A549 (cell line): ENCODE measurements at regions not wholly inside any gene's neighbourhood (a gene's known extent, or its start where the extent isn't known, plus 50 kb on each side); places are given as distances from the start of the nearest gene placed in this dataset.

ENCODE experiments used
- ATAC-seq, 2 experiments: fragments of 200-7000 bp in 1 of 2; fragments of >200 bp in 1 of 2; cut with Nextera tagmentation in 1 of 2; cut with Tn5 transposase in 1 of 2; 3 replicates each; pipeline versions ENCODE4 v1.8.0 to v1.9.1; 2018 to 2020; ENCODE audit warnings: mild to moderate bottlenecking in 1 of 2, moderate library complexity in 1 of 2
- CTCF ChIA-PET: fragments of 300-600 bp; sonication (Branson Sonifier 250); formaldehyde crosslinking; extraction: SDS; loops from one replicate; lab custom pipeline; 2021; ENCODE audit warnings: antibody characterized with exemption, inconsistent platforms; lab: Yijun Ruan, JAX
- POLR2A ChIA-PET: fragments of 350-600 bp; formaldehyde crosslinking; extraction: SDS; loops from one replicate; lab custom pipeline; 2021; ENCODE audit warnings: antibody characterized with exemption, inconsistent platforms; lab: Yijun Ruan, JAX
- DNase-seq, 2 experiments: peaks; one replicate each; pipeline versions ENCODE4 v3.0.0 to v3.0.0-alpha.2; 2011 to 2016; ENCODE audit warnings: low read depth in 1 of 2, low spot score in 1 of 2
- FAIRE-seq: peaks from 2 replicates; lab custom pipeline; 2011; peaks lifted over from hg19 to GRCh38; lab: Jason Lieb, UNC
- H3K27ac ChIP-seq, 2 experiments: fragments of >200 bp; sonication (Bioruptor Twin); formaldehyde crosslinking; 3 replicates each; pipeline ENCODE4 v1.5.1; 2016 to 2017
- H3K4me1 ChIP-seq: fragments of >200 bp; sonication (Bioruptor Twin); formaldehyde crosslinking; 3 replicates; pipeline ENCODE4 v1.6.1; 2016
- H3K4me2 ChIP-seq: fragments of >200 bp; sonication (Bioruptor Twin); formaldehyde crosslinking; 3 replicates; pipeline ENCODE4 v1.6.1; 2016
- H3K4me3 ChIP-seq: fragments of >200 bp; sonication (Bioruptor Twin); formaldehyde crosslinking; 3 replicates; pipeline ENCODE4 v1.5.1; 2016
- H3K9me3 ChIP-seq: fragments of >200 bp; sonication (Bioruptor Twin); formaldehyde crosslinking; 3 replicates; pipeline ENCODE4 v1.6.1; 2016
- BHLHE40 ChIP-seq: IDR thresholded peaks from 2 replicates; pipeline ENCODE4 v1.6.1; 2012; ENCODE audit warnings: low read depth, low read length, inconsistent platforms
- CEBPB ChIP-seq, 2 experiments: fragments of >200 bp in 1 of 2; sonication (Bioruptor Twin) in 1 of 2; formaldehyde crosslinking in 1 of 2; IDR thresholded peaks; 2 replicates each; pipeline ENCODE4 v1.6.1; 2012 to 2016
- EP300 ChIP-seq, 2 experiments: fragments of >200 bp; sonication (Bioruptor Twin); formaldehyde crosslinking; IDR thresholded peaks; 2 replicates in 1 of 2; 3 replicates in 1 of 2; pipeline ENCODE4 v1.6.1; 2016 to 2017
- HDAC2 ChIP-seq: fragments of 200-600 bp; sonication (generic); IDR thresholded peaks from 2 replicates; pipeline ENCODE4 v1.6.1; 2016
- HEYL ChIP-seq: fragments of 250-450 bp; sonication (Bioruptor Pico); IDR thresholded peaks from 2 replicates; pipeline ENCODE4 v1.8.0; 2021; ENCODE audit warnings: mild to moderate bottlenecking, moderate library complexity
- HOXB13 ChIP-seq: fragments of 250-450 bp; sonication (Bioruptor Pico); IDR thresholded peaks from 2 replicates; pipeline ENCODE4 v1.5.0; 2020; ENCODE audit warnings: low read depth, mild to moderate bottlenecking, moderate library complexity
- JUN ChIP-seq, 2 experiments: fragments of >200 bp; sonication (Bioruptor Twin); formaldehyde crosslinking; IDR thresholded peaks; 2 replicates in 1 of 2; 3 replicates in 1 of 2; pipeline ENCODE4 v1.6.1; 2016 to 2017
- JUNB ChIP-seq: fragments of >200 bp; sonication (Bioruptor Twin); formaldehyde crosslinking; IDR thresholded peaks from 2 replicates; pipeline ENCODE4 v1.6.1; 2016
- NFE2L2 ChIP-seq: fragments of 150-350 bp; conservative IDR thresholded peaks from 2 replicates; pipeline ENCODE4 v1.6.1; 2014; ENCODE audit warnings: low read length
- POLR2AphosphoS2 ChIP-seq: conservative IDR thresholded peaks from 2 replicates; pipeline ENCODE4 v1.6.1; 2012; ENCODE audit warnings: low read length, improper control_type of control experiment, inconsistent platforms
- RARB ChIP-seq: fragments of 250-450 bp; sonication (Bioruptor Pico); IDR thresholded peaks from 2 replicates; pipeline ENCODE4 v1.8.0; 2021; ENCODE audit warnings: mild to moderate bottlenecking, moderate library complexity
- TFCP2L1 ChIP-seq: fragments of 250-450 bp; sonication (Bioruptor Pico); IDR thresholded peaks from 2 replicates; pipeline ENCODE4 v1.5.0; 2021; ENCODE audit warnings: mild to moderate bottlenecking
- TP53 ChIP-seq: fragments of 250-450 bp; sonication (Bioruptor Pico); IDR thresholded peaks from 2 replicates; pipeline ENCODE4 v1.5.0; 2021; ENCODE audit warnings: mild to moderate bottlenecking, moderate library complexity
- ZSCAN20 ChIP-seq: fragments of 250-450 bp; sonication (Bioruptor Pico); IDR thresholded peaks from 2 replicates; pipeline ENCODE4 v1.8.0; 2022; ENCODE audit warnings: mild to moderate bottlenecking, moderate library complexity
- WGBS: methylation state at CpG from one replicate; pipeline ENCODE4 v1.1.6; 2017; ENCODE audit errors: missing lambda C conversion rate; 5-methylcytosine and 5-hydroxymethylcytosine counted together
- TF ChIP-seq, protein P1 (sequence below): IDR thresholded peaks from 2 replicates; pipeline ENCODE4 v1.6.1; 2012
- TF ChIP-seq, protein P2 (sequence below): fragments of 450-650 bp; IDR thresholded peaks from 2 replicates; pipeline ENCODE4 v1.6.1; 2014; ENCODE audit warnings: antibody characterized with exemption
- TF ChIP-seq, protein P3 (sequence below): fragments of 200-600 bp; sonication (generic); IDR thresholded peaks from 2 replicates; pipeline ENCODE4 v1.6.1; 2016; ENCODE audit warnings: antibody characterized with exemption, mild to moderate bottlenecking, moderate library complexity
- TF ChIP-seq, protein P4 (sequence below): fragments of >200 bp; sonication (Bioruptor Twin); formaldehyde crosslinking; IDR thresholded peaks from 3 replicates; pipeline ENCODE4 v1.6.1; 2016

DNA sequence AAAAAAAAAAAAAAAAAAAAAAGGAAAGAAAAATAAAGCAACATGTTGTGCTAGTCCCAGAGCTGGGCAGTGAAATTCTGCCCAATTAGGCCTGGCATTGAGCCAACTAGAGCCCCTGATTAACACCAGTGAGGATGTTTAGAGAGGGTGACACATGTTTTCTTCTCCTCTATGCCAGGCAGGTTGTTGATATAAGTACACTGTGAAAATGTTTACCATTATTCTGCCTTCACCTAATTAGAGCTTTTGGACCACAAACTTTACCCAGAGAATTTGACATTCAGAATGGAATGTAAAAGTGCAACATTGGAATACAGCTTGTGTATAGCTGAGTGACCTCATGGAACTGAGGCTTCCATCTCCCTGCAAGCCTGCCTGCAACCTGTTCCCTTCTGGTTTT, 62.0 kb upstream of the EPCAM start:
- Histone ChIP-seq H3K4me2 (no peak overlapping the region), H3K27ac (peak overlapping the region; percentile 78 to 83; a peak in 2 of 6 replicates), H3K9me3 (no peaks in the 10 kb centered on the region), H3K4me3 (no peak overlapping the region), H3K4me1 (peaks cover 79% of the 10 kb centered on the region)
- TF ChIP-seq HEYL (CRISPR knock-in tag) (no peak), TP53 (CRISPR knock-in tag) (no peak)
- FAIRE-seq = no peak
- CTCF ChIA-PET = interaction anchor here (0.7 to 9.8 kb wide), 7 partner anchors 8 to 124 kb away, joined by 3 to 113 read pairs (median 3); no protein-coding TSS in a partner anchor
- POLR2A ChIA-PET = no interaction called here
- DNase-seq = no peak
- no peak for ATAC-seq

DNA sequence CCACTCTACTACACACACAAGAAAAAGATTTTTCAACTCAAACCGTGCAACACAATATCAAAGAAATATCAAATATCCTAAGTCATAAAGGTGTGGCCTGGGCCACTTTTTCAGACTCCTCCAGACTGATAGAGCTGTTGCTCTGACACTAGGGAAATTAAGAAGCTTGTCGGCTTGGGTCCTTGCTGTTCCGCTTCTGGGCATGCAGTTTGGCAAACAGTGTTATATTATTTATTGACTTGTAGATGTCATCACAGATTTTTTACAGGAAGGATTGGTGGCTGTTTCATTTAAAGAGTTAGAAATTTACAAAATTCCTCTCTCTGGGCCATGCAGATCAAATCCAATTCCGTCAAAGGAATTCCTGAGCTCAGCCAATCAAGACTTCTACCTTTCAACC, 64.5 kb upstream of the EPCAM start:
- no peak overlapping the region for H3K4me3 ChIP-seq
- no peak for FAIRE-seq
- 37% methylated on average over 4 of the region's 4 CpGs for WGBS
- TF ChIP-seq HDAC2 (no peak), TP53 (CRISPR knock-in tag) (no peak), HOXB13 (no peak), JUN (IDR thresholded peaks at IDR 0.05) (no peak), ZSCAN20 (no peak), EP300 (IDR thresholded peaks at IDR 0.05) (no peak)
- TF ChIP-seq, protein P1, sequence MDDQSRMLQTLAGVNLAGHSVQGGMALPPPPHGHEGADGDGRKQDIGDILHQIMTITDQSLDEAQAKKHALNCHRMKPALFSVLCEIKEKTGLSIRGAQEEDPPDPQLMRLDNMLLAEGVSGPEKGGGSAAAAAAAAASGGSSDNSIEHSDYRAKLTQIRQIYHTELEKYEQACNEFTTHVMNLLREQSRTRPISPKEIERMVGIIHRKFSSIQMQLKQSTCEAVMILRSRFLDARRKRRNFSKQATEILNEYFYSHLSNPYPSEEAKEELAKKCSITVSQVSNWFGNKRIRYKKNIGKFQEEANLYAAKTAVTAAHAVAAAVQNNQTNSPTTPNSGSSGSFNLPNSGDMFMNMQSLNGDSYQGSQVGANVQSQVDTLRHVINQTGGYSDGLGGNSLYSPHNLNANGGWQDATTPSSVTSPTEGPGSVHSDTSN = no peak
- no peak for ATAC-seq
- H3K4me2 ChIP-seq = peak overlapping the region; percentile 46
- H3K9me3 ChIP-seq = no peaks in the 10 kb centered on the region
- DNase-seq = no peak
- peak overlapping the region; percentile 57 to 62; a peak in 4 of 6 replicates for H3K27ac ChIP-seq
- CTCF ChIA-PET = interaction anchor here (1.5 to 6.5 kb wide), 4 partner anchors 9 to 33 kb away, joined by 3 to 32 read pairs (median 5); no protein-coding TSS in a partner anchor
- POLR2A ChIA-PET = no interaction called here
- peaks cover 70% of the 10 kb centered on the region for H3K4me1 ChIP-seq

DNA sequence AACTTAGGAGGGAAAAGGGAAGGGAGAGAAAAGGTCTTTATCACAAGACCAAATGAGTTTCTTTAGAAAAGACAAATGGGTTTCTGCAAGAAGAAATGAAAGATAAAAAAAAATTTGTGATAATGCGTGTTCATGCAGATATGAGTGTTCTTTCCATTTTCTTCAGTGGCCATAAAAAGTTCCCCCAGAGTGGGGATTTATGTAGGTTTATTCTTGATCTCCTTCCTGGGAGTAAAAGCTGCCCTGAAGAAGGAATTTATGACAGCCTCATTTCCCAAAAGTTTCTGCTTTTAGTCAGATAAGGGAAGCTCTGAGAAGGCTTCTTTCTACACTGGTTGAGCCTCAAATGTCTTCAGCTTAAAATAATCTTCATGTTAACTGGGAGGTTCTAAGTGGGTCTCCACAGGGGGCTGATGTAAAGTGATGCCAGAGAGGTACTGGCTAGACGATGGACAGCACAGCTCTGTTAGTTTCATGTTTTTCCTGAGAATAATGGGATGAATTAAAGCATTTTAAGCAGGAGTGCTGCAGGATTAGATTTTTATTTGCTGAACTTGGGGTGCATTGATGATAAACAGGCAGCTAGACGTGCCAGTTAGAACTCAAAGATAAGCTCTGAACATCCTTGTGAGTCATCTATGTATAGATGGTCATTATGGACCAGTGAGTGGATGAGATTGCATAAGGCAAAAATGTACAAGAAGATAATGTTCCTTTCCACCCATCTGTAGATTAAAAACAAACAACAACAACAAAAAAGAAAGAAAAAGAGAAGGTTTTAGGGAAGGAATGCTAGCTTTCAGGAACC, 65.6 kb upstream of the EPCAM start:
- ATAC-seq = no peak
- Histone ChIP-seq H3K9me3 (no peaks in the 10 kb centered on the region), H3K27ac (peak overlapping the region; percentile 59 to 62; a peak in 5 of 6 replicates), H3K4me3 (no peak overlapping the region), H3K4me2 (peak overlapping the region; percentile 46), H3K4me1 (peaks cover 68% of the 10 kb centered on the region)
- TF ChIP-seq CEBPB (IDR thresholded peaks at IDR 0.05) (peak in 1 of 2 experiments; percentile 44; a peak in 1 of 4 replicates), JUNB (0 out of 2 replicates have a peak, but pooled peaks have one; percentile 14), TFCP2L1 (CRISPR knock-in tag) (no peak)
- POLR2A ChIA-PET = interaction anchor here (0.7 kb wide), 1 partner anchor 895 kb away, joined by 5 read pairs; no protein-coding TSS in a partner anchor
- CTCF ChIA-PET = interaction anchor here (0.6 to 6.5 kb wide), 9 partner anchors 10 to 849 kb away, joined by 3 to 32 read pairs (median 3); no protein-coding TSS in a partner anchor
- WGBS = 43% methylated on average over 3 of the region's 3 CpGs
- no peak for DNase-seq
- no peak for FAIRE-seq

DNA sequence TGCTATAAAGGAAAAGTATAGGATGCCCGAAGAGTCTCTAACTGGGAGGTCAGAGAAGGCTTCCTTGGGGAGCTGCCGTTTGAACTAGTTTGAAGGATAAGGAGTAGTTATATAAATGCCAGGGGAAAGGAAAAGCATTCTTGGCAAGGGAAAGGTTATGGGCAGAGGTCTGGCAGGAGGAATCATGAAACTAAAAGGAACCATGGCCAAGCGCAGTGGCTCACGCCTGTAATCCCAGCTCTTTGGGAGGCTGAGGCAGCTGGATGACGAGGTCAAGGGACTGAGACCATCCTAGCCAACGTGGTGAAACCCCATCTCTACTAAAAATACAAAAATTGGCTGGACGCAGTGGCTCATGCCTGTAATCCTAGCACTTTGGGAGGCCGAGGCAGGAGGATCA, 66.8 kb upstream of the EPCAM start:
- ChIA-PET POLR2A (no interaction called here), CTCF (interaction anchor here (0.8 to 6.5 kb wide), 5 partner anchors 11 to 313 kb away, joined by 3 to 32 read pairs (median 3); no protein-coding TSS in a partner anchor)
- 81% methylated on average over 8 of the region's 8 CpGs for WGBS
- FAIRE-seq (no peak), DNase-seq (no peak), ATAC-seq (no peak)
- Histone ChIP-seq H3K4me3 (no peak overlapping the region), H3K4me1 (peaks cover 58% of the 10 kb centered on the region), H3K4me2 (no peak overlapping the region), H3K27ac (peak overlapping the region; percentile 12 to 72; a peak in 2 of 6 replicates), H3K9me3 (no peaks in the 10 kb centered on the region)
- TF ChIP-seq RARB = no peak
- TF ChIP-seq, protein P2, sequence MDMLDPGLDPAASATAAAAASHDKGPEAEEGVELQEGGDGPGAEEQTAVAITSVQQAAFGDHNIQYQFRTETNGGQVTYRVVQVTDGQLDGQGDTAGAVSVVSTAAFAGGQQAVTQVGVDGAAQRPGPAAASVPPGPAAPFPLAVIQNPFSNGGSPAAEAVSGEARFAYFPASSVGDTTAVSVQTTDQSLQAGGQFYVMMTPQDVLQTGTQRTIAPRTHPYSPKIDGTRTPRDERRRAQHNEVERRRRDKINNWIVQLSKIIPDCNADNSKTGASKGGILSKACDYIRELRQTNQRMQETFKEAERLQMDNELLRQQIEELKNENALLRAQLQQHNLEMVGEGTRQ = no peak
- TF ChIP-seq, protein P1 = no peak
- TF ChIP-seq BHLHE40 = no peak
- TF ChIP-seq, protein P3, sequence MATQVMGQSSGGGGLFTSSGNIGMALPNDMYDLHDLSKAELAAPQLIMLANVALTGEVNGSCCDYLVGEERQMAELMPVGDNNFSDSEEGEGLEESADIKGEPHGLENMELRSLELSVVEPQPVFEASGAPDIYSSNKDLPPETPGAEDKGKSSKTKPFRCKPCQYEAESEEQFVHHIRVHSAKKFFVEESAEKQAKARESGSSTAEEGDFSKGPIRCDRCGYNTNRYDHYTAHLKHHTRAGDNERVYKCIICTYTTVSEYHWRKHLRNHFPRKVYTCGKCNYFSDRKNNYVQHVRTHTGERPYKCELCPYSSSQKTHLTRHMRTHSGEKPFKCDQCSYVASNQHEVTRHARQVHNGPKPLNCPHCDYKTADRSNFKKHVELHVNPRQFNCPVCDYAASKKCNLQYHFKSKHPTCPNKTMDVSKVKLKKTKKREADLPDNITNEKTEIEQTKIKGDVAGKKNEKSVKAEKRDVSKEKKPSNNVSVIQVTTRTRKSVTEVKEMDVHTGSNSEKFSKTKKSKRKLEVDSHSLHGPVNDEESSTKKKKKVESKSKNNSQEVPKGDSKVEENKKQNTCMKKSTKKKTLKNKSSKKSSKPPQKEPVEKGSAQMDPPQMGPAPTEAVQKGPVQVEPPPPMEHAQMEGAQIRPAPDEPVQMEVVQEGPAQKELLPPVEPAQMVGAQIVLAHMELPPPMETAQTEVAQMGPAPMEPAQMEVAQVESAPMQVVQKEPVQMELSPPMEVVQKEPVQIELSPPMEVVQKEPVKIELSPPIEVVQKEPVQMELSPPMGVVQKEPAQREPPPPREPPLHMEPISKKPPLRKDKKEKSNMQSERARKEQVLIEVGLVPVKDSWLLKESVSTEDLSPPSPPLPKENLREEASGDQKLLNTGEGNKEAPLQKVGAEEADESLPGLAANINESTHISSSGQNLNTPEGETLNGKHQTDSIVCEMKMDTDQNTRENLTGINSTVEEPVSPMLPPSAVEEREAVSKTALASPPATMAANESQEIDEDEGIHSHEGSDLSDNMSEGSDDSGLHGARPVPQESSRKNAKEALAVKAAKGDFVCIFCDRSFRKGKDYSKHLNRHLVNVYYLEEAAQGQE = no peak
- TF ChIP-seq POLR2AphosphoS2 = no peak
- TF ChIP-seq, protein P4, sequence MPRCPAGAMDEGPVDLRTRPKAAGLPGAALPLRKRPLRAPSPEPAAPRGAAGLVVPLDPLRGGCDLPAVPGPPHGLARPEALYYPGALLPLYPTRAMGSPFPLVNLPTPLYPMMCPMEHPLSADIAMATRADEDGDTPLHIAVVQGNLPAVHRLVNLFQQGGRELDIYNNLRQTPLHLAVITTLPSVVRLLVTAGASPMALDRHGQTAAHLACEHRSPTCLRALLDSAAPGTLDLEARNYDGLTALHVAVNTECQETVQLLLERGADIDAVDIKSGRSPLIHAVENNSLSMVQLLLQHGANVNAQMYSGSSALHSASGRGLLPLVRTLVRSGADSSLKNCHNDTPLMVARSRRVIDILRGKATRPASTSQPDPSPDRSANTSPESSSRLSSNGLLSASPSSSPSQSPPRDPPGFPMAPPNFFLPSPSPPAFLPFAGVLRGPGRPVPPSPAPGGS = no peak
- no peak for TF ChIP-seq NFE2L2
